HG03196 (cell line): ENCODE measurements at regions not wholly inside any gene's neighbourhood (a gene's known extent, or its start where the extent isn't known, plus 50 kb on each side); places are given as distances from the start of the nearest gene placed in this dataset.

ENCODE experiments used
- ATAC-seq: cut with Tn5 transposase; IDR thresholded peaks from one replicate; pipeline ENCODE4 v1.9.1; 2021; ENCODE audit not compliant: unreplicated experiment

- no peak for ATAC-seq
These were observed 196.2 kb downstream of the ADSS2 start for GRCh38 chr1:244255426-244255965.

- no peak for ATAC-seq
These were observed 195.5 kb downstream of the ADSS2 start for GRCh38 chr1:244256086-244256676.

- ATAC-seq = no peak
These were observed 187.5 kb downstream of the ADSS2 start for GRCh38 chr1:244264163-244264562.

GRCh38 chr1:244265507-244265906 lies 186.2 kb downstream of the ADSS2 start:
- ATAC-seq = no peak

- no peak for ATAC-seq
These were observed 182.5 kb downstream of the ADSS2 start for GRCh38 chr1:244269169-244269568.

GRCh38 chr1:244271004-244271403 lies 180.7 kb downstream of the ADSS2 start:
- no peak for ATAC-seq

- ATAC-seq = no peak
These were observed 179.9 kb downstream of the ADSS2 start for GRCh38 chr1:244271691-244272308.

GRCh38 chr1:244272471-244273261 lies 179.0 kb downstream of the ADSS2 start:
- peak; percentile 96 for ATAC-seq

- no peak for ATAC-seq
These were observed 178.4 kb downstream of the ADSS2 start for GRCh38 chr1:244273262-244273844.

- no peak for ATAC-seq
These were observed 177.7 kb downstream of the ADSS2 start for GRCh38 chr1:244273845-244274619.

GRCh38 chr1:244276646-244277045 lies 175.1 kb downstream of the ADSS2 start:
- no peak for ATAC-seq

- no peak for ATAC-seq
These were observed 171.5 kb downstream of the ADSS2 start for GRCh38 chr1:244280201-244280600.

GRCh38 chr1:244280859-244281258 lies 170.8 kb downstream of the ADSS2 start:
- no peak for ATAC-seq

GRCh38 chr1:244283772-244284171 lies 167.9 kb downstream of the ADSS2 start:
- ATAC-seq = no peak

GRCh38 chr1:244284641-244285156 lies 167.0 kb downstream of the ADSS2 start:
- ATAC-seq = no peak

GRCh38 chr1:244286341-244286740 lies 165.4 kb downstream of the ADSS2 start:
- no peak for ATAC-seq

GRCh38 chr1:244287726-244288125 lies 164.0 kb downstream of the ADSS2 start:
- ATAC-seq = no peak

GRCh38 chr1:244288663-244289062 lies 163.0 kb downstream of the ADSS2 start:
- no peak for ATAC-seq

- ATAC-seq = no peak
These were observed 161.5 kb downstream of the ADSS2 start for GRCh38 chr1:244289991-244290785.
